Breast epithelium (tissue), 3 donors: ENCODE measurements at regions not wholly inside any gene's neighbourhood (a gene's known extent, or its start where the extent isn't known, plus 50 kb on each side); places are given as distances from the start of the nearest gene placed in this dataset.

ENCODE experiments used
- CTCF ChIP-seq, 3 donors: fragments of 450-650 bp; IDR thresholded peaks; one replicate each; pipeline ENCODE4 v1.5.1; 2016 to 2017; ENCODE audit warnings: antibody characterized with exemption in 3 of 3, mild to moderate bottlenecking in 3 of 3, moderate library complexity in 3 of 3
- POLR2A ChIP-seq: fragments of 450-650 bp; IDR thresholded peaks from one replicate; pipeline ENCODE4 v1.6.1; 2016; ENCODE audit warnings: antibody characterized with exemption, mild to moderate bottlenecking, moderate library complexity
- POLR2AphosphoS5 ChIP-seq, 3 donors: sonication (generic); formaldehyde crosslinking; IDR thresholded peaks; one replicate each; pipeline ENCODE4 v1.6.1; 2017; ENCODE audit warnings: antibody characterized with exemption in 3 of 3

GRCh38 chr1:115453666-115454065 lies 115.6 kb upstream of the NGF start:
- TF ChIP-seq CTCF (IDR thresholded peaks at IDR 0.05) = no peak
- no peak for TF ChIP-seq POLR2A
- TF ChIP-seq POLR2AphosphoS5 (IDR thresholded peaks at IDR 0.05) = no peak
